HTR-8/SVneo (cell line): ENCODE measurements at regions not wholly inside any gene's neighbourhood (a gene's known extent, or its start where the extent isn't known, plus 50 kb on each side); places are given as distances from the start of the nearest gene placed in this dataset.
"Not testable (repeated sequence)": the region's sequence is repeated elsewhere in the genome, so short reads cannot be mapped to it uniquely, and the experiment has no call there.

Experiments used
- DNase-seq: peaks from one replicate; pipeline ENCODE4 v3.0.0; 2011; ENCODE audit warnings: low spot score, mixed read lengths; ENCODE audit not compliant: insufficient read length
- FAIRE-seq: peaks from 2 replicates; lab custom pipeline; 2011; peaks lifted over from hg19 to GRCh38; lab: Jason Lieb, UNC

DNA sequence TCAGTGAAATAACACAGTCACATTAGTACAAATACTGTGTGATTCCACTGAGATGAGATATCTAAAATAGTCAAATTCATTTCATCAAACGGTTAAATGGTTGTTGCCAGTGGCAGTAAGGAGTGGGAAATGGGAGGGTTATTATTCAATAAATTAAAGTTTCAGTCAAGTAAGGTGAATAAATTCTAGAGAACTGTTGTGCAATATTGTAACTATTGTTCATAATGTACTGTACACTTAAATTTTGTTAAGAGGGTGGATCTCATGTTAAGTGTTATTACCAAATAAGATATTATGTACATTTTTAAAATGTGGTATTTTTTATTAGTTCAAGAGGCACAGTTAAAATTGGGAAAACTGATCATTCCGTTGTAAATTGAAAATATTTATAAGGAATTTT lies 463.3 kb upstream of the BRINP3 start:
- DNase-seq = no peak
- no peak for FAIRE-seq

DNA sequence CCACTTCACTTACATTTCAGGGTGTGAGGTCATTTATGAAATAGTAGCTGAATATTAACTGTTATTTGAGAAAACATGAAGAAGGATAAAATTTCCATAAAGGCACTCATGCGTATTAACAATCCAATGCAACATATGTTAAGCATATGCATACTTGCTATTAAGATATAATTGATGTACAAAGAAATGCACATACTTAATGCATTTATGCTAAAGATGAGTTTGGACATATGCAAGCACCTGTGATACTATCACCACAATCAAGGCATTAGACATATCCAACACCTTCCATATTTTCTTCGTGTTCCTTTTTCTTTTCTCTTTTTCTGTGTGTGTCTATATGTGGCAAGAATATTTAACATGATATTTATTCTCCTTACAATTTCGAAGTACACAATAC lies 464.8 kb upstream of the BRINP3 start:
- FAIRE-seq (no peak), DNase-seq (no peak)

DNA sequence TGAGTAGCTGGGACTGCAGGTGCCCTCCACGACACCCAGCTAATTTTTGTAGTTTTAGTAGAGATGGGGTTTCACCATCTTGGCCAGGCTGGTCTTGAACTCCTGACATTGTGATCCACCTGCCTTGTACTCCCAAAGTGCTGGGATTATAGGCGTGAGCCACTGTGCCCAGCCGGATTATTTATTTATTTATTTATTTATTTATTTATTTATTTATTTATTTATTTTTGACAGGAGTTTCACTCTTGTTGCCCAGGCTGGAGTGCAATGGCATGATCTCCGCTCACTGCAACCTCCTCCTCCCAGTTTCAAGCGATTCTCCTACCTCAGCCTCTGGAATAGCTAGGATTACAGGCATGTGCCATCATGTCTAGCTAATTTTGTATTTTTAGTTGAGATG lies 466.1 kb upstream of the BRINP3 start:
- not testable (repeated sequence) for DNase-seq, FAIRE-seq

DNA sequence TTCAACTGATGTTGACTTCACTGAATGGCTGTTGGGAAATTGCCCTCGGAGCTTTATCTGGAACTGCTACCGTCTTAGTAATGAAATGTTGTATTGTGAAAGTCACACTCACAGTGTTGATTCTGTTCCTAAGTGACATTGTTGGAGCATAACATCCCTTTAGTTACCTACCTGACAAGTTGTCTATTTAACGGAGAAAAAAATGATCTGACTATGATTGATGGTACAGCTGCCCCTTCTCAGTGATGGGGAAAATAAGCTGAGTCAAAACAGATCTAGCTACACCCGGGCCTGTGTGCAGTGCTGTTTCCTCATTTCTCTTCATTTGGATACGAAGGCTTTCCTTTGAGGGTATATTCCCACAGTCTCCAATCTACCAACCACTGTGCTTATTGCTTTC lies 472.3 kb upstream of the BRINP3 start:
- FAIRE-seq = no peak
- no peak for DNase-seq

DNA sequence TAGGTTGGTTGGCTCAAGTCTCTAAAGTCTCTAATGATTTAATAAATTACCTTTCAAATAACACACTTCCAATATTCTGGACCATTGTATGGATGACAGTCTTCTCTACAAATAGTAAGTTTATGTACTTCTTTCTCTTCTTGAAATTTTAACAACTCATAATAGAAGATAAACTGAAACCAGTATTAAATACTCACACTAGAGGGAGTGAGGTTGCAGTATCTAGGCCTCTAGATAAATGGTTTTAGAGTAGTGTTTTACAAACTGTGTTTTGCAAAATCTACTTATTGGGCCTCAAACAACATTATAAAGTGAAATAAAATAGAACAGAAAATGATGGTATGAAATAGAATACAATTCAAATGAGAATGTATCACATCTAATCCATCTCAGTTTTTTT lies 479.9 kb upstream of the BRINP3 start:
- FAIRE-seq = no peak
- DNase-seq = no peak

DNA sequence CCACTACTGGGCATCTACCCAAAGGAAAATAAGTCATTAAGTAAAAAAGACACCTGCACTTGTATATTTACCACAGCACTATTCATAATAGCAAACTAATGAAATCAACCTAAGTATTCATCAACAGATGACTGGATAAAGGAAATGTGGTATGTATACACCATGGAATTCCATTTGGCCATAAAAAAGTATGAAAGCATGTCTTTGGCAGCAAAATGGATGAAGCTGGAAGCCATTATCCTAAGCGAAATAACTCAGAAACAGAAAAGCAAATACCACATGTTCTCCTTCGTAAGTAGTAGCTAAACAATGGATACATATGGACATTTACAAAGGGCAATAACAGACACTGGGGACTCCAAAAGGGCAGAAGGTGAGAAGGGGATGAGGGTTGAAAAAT lies 485.7 kb upstream of the BRINP3 start:
- DNase-seq (no peak), FAIRE-seq (no peak)

DNA sequence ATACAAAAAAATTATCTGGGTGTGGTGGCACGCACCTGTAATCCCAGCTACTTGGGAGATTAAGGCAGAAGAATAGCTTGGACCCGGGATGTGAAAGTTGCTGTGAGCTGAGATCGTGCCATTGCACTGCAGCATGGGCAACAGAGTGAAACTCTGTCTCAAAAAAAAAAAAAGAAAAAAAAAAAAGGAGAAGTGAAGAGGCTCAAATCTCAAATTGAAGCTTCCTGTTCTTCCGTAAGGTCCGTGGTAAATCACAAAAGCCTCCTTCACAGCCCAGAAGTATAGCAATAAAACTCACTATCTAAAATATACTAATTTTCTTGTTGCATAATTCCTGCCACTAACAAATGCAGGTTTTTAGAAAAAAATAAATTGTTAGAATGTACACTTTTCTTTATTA lies 498.2 kb upstream of the BRINP3 start:
- DNase-seq = no peak
- FAIRE-seq = no peak

DNA sequence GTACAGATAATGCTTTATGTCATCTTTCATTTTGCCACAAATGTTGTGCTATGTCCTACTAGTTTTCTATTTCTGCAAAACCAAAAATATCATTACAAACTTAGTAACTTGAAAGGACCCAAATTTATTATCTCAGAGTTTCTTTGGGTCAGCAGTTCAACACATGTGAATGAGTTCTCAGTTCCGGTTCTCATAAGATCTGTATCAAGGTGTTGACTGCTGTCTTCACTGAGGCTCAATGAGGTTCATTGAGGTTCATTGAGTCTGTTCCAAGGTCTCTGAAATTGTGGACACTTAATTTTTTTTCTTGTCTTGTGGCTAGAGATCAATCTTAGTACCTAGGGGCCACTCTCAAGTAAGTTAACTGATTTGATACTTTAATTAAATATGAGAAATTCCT lies 525.1 kb upstream of the BRINP3 start:
- no peak for DNase-seq
- FAIRE-seq = no peak

DNA sequence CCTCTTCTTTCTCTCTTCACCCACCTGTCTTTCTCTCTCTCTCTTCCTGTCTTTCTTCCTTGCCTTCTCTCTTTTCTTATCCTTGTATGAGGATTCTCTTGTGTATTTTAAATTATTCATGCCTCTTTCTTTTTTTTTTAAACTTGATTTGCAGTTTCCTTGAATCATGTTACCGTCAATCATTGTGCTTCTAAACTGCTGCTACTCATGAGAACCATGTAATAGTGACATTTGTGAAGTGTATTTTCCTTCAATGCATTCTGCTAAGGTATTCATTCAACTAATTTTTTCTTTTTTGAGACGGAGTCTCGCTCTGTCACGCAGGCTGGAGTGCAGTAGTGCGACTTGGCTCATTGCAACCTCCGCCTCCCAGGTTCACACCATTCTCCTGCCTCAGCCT lies 539.1 kb upstream of the BRINP3 start:
- no peak for DNase-seq
- no peak for FAIRE-seq

DNA sequence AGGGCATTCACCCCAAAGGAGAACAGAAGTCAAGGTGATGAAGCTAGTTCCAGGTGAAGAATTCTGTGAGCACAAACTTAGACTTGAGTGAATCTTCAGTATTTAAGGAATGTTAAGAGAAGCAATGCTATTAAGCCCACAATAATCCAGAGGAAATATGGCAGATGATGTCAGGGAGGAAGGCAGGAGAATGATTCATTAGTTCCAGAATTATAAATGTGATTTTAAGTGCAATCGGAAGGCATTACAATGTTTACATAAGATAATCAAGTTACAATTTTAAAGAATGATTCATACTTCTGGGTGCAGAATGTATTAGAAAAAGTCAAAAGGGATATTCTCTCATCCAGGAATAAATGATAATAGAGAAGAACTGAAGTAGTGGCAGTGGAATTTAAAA lies 545.2 kb upstream of the BRINP3 start:
- no peak for FAIRE-seq
- peak; percentile 24 for DNase-seq

DNA sequence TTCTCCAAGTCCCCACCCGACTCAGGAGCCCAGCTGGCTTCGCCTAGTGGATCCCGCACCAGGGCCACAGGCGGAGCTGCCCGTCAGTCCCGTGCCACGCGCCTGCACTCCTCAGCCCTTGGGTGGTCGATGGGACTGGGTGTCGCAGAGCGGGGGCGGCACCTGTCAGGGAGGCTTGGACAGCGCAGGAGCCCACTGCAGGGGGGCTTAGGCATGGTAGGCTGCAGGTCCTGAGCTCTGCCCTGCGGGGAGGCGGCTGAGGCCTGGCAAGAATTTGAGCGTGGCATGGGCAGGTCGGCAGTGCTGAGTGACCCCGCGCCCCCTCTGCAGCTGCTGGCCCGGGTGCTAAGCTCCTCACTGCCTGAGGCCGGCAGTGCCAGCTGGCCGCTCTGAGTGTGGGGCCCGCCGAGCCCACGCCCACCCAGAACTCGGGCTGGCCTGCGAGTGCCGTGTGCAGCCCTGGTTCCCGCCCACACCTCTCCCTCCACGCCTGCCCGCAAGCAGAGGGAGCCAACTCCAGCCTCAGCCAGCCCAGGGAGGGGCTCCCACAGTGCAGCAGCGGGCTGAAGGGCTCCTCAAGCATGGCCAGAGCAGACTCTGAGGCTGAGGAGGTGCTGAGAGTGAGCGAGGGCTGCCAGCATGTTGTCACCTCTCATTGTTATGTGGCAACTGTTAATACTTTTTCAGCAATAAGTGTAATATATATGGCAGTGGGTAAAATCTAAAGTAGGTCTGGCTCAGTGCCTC lies 548.4 kb upstream of the BRINP3 start:
- DNase-seq (no peak), FAIRE-seq (no peak)

DNA sequence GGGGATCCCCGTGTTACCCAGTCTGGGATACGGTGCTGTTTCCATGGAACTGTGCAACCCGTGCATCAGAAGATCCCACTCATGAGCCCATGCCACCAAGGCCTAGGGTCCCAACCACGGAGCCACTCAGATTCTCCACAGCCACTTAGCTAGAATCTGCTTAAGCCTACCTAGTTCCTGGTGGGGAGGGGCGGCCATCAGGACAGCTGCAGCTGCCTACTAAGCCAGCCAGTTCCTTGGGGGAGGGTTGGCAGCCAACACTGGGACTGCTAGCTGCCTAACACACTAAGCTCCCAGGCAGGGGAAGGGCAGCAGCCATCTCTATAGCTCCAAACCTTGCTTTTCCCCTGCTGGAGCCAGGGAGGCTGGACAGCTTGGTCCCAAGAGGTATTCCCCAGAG lies 549.2 kb upstream of the BRINP3 start:
- FAIRE-seq (no peak), DNase-seq (no peak)

DNA sequence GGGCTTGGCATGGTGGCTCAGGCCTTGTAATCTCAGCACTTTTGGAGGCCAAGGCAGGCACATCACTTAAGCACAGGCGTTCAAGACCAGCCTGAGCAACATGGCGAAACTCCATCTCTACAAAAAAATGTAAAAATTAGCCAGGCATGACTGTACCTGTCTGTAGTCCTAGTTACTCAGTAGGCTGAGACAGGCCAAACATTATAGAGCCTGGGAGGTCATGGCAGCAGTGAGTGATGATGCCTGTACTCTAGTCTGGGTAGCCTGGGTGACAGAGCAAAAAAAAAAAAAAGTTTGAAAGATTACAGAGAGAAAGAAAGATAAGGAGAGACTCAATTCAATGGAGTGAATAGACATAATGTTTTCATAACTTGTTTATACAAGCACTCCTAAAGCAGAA lies 556.5 kb upstream of the BRINP3 start:
- FAIRE-seq (no peak), DNase-seq (no peak)

DNA sequence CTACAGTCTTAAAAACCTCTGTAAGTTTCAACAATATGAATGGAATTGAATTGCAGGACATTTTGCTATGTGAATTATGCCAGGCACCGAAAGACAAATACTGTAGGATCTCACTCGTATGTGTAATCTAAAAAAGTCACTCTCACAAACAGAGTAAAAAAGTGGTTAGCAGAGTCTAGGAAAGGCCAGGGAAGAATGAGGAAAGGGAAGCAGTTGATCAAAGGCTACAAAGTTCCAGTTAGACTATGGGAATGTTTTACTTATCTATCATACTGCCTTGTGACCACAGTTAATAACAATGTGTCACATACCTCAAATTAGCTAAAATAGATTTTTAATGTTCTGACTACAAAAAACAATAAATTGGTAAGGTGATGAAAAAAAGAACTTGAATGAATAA lies 565.4 kb upstream of the BRINP3 start:
- no peak for DNase-seq
- FAIRE-seq = no peak

DNA sequence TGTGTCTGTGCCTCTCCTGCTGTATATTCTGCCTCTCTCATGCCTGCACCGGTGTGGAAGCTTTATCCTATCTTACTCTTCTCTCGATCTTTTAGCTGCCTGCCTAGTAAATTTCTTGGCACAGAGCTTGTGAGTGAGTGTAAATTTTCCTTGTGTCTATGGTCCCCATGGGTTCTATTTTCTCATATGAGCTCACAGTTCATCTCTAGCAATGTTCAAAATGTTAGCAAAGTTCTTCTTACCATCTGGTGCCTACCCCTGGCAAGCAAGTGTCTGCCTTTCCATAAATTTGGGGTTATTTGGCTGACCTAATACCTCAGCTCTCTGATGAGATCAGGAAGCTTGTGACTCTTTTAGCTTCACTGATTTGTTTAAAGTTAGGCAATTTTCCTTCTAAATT lies 572.1 kb upstream of the BRINP3 start:
- no peak for FAIRE-seq
- no peak for DNase-seq

DNA sequence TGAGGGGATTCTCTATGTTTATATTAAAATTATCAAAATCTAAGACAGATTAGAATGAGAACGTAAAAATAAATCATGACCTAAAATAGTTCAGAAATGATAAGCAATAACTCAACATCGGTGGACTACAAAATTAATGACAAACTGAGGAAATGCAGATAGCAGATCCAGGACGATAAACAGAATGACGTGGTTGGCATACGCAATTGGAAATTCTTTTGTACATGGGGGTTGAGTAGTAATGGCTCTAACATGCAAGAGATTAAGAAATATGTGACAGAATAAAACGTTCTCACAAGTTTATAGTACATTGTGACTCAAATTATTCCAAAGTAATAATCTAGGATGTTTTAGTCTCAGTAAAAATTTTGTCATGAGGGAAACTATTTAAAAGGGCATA lies 575.2 kb upstream of the BRINP3 start:
- FAIRE-seq (no peak), DNase-seq (no peak)

DNA sequence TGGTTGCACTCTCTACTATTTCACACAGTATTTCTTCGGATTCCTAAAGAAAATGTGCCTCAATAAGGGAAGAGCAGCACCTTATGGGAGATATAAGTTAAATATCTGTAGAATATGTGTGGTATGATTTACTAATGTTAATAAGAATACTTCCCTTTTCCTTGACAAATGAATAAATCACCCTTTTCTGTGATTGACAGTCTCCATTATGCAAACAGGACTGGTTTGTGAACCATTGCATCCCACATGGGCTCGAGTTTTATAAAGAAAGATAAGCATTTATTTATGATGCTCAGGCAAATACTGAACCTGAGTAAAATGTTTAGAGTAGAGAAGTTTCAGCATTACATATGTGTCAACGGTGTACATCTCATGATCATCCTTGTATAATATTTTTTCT lies 587.7 kb upstream of the BRINP3 start:
- no peak for FAIRE-seq
- no peak for DNase-seq

DNA sequence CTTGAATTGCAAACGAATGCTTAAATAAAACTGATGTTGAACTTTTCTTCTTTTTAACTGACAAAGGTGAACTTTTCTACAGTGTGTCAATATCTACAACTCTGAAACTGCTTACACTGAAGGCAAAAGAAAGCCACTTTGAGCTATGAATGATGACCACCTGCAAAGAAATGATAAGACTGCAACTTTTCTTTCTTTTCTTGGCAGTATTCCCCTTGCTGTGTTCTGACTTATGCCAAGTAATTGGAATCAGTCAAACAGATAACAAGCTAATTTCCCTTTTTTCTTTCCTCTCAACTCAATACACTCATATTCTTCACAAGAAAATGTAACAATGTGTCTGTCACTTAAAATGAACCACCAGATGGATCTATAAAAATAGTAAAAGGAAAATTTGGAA lies 588.1 kb upstream of the BRINP3 start:
- FAIRE-seq = no peak

DNA sequence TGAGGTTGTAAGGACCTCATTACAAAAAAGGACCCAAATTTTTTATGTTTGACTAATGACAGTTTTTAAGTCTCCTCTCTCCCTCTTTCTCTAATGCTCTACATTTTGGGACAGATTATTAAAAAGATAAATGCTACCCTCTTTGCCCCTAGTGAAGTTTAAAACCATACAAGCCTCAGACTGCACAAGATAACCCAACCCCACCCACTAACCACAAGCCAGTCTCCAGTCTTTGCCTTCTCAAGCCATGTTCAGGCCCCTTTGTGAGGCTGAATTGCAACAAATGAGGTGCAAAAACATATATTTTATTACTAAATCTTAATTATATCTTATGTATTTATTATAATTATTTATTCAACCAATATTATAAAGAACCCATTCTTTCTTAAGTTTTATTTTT lies 597.2 kb upstream of the BRINP3 start:
- DNase-seq (no peak), FAIRE-seq (no peak)

More for the DNA sequence above, 588.1 kb upstream of the BRINP3 start:
- DNase-seq = no peak

DNA sequence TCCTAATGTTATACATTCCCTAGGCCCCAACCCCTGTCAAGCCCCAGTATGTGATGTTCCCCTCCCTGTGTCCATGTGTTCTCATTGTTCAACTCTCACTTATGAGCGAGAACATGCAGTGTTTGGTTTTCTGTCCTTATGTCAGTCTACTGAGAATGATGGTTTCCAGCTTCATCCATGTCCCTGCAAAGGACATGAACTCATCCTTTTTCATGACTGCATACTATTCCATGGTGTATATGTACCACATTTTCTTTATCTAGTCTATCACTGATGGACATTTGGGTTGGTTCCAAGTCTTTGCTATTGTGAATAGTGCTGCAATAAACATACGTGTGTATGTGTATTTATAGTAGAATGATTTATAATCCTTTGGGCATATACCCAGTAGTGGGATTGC lies 605.4 kb upstream of the BRINP3 start:
- not testable (repeated sequence) for DNase-seq, FAIRE-seq

DNA sequence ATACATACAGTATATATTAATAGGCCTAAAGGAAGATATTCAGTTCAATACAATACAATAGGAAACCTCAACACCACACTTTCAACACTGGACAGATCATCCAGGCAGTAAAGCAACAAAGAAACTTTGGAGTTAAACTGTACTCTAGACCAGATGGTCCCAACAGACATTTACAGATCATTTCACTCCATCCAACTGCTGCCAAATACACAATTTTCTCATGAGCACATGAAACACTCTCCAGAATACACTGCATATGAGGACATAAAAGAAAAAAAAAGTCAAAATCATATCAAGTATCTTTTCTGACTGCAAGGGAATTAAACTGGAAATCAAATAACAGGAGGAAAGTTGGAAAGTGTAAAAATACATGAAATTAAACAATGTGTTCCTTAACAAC lies 607.5 kb upstream of the BRINP3 start:
- DNase-seq = no peak
- FAIRE-seq = no peak

DNA sequence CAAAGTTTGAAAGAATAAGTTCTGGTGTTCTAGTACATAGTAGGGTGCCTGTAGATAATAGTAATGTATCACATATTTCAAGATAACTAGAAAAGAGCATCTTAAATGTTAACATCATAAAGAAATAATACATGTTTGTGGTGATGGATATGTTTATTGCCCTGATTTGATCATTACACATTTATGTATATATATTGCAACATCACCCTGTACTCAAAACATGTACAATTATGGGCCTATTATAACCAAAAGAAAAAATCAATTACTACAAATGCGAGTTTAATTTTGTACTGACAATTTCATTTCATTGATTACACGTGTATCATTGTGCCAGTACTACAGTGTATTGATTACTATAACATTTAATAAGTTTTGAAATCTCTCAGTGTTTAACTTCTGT lies 609.2 kb upstream of the BRINP3 start:
- FAIRE-seq (no peak), DNase-seq (no peak)

DNA sequence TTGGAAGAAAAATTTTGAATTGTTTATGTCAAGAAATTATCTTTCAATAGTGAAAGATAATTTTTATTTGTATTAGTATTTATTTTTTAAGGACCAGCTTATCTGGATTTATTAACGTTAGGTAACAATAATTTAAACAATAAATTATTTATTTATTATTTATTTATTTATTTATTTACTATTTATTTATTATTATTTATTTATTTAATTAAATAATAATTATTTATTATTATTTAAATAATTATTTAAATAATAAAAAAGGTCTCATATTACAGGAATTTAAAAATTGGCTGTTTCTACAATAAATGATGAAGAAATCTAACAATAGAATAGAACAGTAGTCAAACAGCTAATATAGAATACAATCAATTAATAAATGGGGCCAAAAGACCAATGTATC lies 618.7 kb upstream of the BRINP3 start:
- FAIRE-seq = no peak

More for the DNA sequence above, 618.7 kb upstream of the BRINP3 start:
- no peak for DNase-seq
